Left ventricle myocardium superior (tissue), 1 donor: ENCODE measurements at regions not wholly inside any gene's neighbourhood (a gene's known extent, or its start where the extent isn't known, plus 50 kb on each side); places are given as distances from the start of the nearest gene placed in this dataset.
"Not testable (repeated sequence)": the region's sequence is repeated elsewhere in the genome, so short reads cannot be mapped to it uniquely, and the experiment has no call there.

Experiments used
- ATAC-seq: fragments of 200-7000 bp; cut with Tn5 transposase; one replicate; pipeline ENCODE4 v1.9.1; 2020; ENCODE audit warnings: mild to moderate bottlenecking, moderate library complexity
- DNase-seq: peaks from one replicate; pipeline ENCODE4 v3.0.0-alpha.2; 2020
- intact Hi-C: fragments of 100-400 bp; cut with micrococcal nuclease; formaldehyde crosslinking; loops from one replicate; pipeline ENCODE4 v1.11.0; 2022
- donor health status: DM: no; HTN: yes; CAD: no; lungs with severe emphysema.

DNA sequence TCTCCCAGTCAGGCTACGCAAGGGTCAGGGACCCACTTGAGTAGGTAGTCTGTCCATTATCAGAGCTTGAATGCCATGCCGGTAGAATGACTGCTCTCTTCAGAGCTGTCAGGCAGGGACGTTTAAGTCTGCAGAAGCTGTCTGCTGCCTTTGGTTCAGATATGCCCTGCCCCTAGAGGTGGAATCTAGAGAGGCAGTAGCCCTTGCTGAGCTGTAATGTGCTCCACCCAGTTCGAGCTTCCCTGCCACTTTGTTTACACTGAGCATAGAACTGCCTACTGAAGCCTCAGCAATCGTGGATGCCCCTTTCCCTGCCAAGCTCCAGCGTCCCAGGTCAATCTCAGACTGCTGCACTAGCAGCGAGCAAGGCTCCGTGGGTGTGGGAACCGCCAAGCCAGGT is 57.5 kb upstream of the SETMAR start:
- intact Hi-C loops, result no loop called here
- no peak for ATAC-seq
- DNase-seq, result no peak

- DNase-seq (no peak), ATAC-seq (no peak)
- intact Hi-C loops, result no loop called here
Measured at GRCh38 chr3:4247391-4247790, 55.8 kb upstream of the SETMAR start.

DNA sequence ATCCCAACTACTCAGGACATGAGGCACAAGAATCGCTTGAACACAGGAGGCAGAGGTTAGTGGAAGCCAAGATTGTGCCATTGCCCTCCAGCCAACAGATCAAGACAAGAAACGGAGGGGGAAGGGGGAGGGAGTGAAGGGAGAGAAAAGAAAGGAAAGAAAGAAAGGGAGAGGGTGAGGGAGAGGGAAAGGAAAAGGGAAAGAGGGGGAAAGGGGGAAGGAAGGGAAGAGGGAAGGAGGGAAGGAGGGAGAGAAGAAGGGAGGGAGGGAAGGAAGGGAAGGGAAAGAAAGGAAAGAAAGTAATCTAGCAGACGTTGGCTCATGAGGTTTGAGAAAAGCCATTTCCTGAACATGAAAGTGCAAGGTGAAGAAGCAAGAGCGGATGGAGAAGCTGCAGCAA is 53.1 kb upstream of the SETMAR start:
- intact Hi-C loops, result no loop called here
- DNase-seq, result no peak
- ATAC-seq, result no peak

DNA sequence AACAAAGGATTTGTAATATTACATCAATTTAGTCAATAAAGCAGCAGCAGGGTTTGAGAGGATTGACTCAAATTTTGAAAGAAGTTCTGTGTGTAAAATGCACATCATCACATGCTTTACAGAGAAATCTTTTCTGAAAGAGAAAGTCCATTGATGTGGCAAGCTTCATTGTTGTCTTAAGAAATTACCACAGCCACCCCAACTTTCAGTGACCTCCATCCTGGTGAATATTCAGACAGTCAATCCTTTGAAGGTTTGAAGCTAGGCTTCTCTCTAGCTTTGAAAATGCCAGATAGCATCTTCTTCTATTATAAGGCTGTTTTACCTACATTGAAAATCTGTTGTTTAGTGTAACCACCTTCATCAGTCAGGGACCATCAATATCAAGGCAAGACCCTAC is 51.8 kb upstream of the SETMAR start:
- DNase-seq (no peak), ATAC-seq (no peak)
- intact Hi-C loops, result no loop called here

DNA sequence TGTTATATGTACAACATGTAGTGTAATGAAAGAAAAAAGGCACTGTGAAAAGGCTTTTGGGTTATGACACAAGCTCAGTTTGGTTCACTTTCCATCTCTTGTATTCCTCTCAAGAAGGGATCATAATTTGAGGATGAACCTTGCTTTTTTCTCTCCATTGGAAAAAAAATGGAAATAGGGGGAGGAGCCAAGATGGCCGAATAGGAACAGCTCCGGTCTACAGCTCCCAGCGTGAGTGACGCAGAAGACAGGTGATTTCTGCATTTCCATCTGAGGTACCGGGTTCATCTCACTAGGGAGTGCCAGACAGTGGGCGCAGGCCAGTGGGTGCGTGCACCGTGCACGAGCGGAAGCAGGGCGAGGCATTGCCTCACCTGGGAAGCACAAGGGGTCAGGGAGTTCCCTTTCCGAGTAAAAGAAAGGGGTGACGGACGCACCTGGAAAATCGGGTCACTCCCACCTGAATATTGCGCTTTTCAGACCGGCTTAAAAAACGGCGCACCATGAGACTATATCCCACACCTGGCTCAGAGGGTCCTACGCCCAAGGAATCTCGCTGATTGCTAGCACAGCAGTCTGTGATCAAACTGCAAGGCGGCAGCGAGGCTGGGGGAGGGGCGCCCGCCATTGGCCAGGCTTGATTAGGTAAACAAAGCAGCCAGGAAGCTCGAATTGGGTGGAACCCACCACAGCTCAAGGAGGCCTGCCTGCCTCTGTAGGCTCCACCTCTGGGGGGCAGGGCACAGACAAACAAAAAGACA is 49.9 kb upstream of the SETMAR start:
- DNase-seq, intact Hi-C loops, ATAC-seq: not testable (repeated sequence)
